OCI-LY3 (cell line): ENCODE measurements at regions not wholly inside any gene's neighbourhood (a gene's known extent, or its start where the extent isn't known, plus 50 kb on each side); places are given as distances from the start of the nearest gene placed in this dataset.

ENCODE experiments used
- CTCF ChIP-seq: fragments of 200-600, 300-600 bp; sonication (generic); IDR thresholded peaks from 2 replicates; pipeline ENCODE4 v1.5.1; 2014; ENCODE audit warnings: antibody characterized with exemption, low read length, low read depth
- EZH2phosphoT487 ChIP-seq: fragments of 200-600 bp; shearing (Covaris generic); IDR thresholded peaks from 2 replicates; pipeline ENCODE4 v1.6.1; 2018; ENCODE audit warnings: antibody characterized with exemption, mixed run types, low read depth

GRCh38 chr9:11546231-11546630 lies 933.4 kb upstream of the PTPRD start:
- no peak for TF ChIP-seq CTCF
- no peak for TF ChIP-seq EZH2phosphoT487
